Trophoblast cell (in vitro differentiated cells and primary cell): ENCODE measurements at regions not wholly inside any gene's neighbourhood (a gene's known extent, or its start where the extent isn't known, plus 50 kb on each side); places are given as distances from the start of the nearest gene placed in this dataset.
A peak's percentile ranks its signal among the peaks of the same experiment; 100 is the strongest.

ENCODE experiments used
- DNase-seq, 2 donors: peaks; one replicate each; pipeline ENCODE4 v3.0.0-alpha.2; 2016
- H2AFZ ChIP-seq: 2 replicates; pipeline ENCODE4 v1.6.1; 2013; ENCODE audit warnings: low read length, moderate library complexity, mild to moderate bottlenecking; ENCODE audit not compliant: insufficient read depth, poor library complexity
- H2AK5ac ChIP-seq: 2 replicates; pipeline ENCODE4 v1.6.1; 2013; ENCODE audit warnings: mild to moderate bottlenecking, low read length
- H2BK120ac ChIP-seq: 2 replicates; pipeline ENCODE4 v1.6.1; 2013; ENCODE audit warnings: low read length, mild to moderate bottlenecking, moderate library complexity; ENCODE audit not compliant: insufficient read depth, poor library complexity
- H2BK12ac ChIP-seq: 2 replicates; pipeline ENCODE4 v1.6.1; 2013; ENCODE audit warnings: mild to moderate bottlenecking, low read length, moderate library complexity
- H2BK5ac ChIP-seq: 2 replicates; pipeline ENCODE4 v1.6.1; 2013; ENCODE audit warnings: low read length, low read depth, moderate library complexity, mild to moderate bottlenecking; ENCODE audit not compliant: poor library complexity
- H3K14ac ChIP-seq: 2 replicates; pipeline ENCODE4 v1.6.1; 2013; ENCODE audit warnings: mild to moderate bottlenecking, low read length
- H3K18ac ChIP-seq: 2 replicates; pipeline ENCODE4 v1.6.1; 2013; ENCODE audit warnings: mild to moderate bottlenecking, low read length
- H3K23ac ChIP-seq: 2 replicates; pipeline ENCODE4 v1.6.1; 2013; ENCODE audit warnings: low read length
- H3K27ac ChIP-seq: 2 replicates; pipeline ENCODE4 v1.5.1; 2013; ENCODE audit warnings: low read depth, mild to moderate bottlenecking, inconsistent platforms, low read length, moderate library complexity
- H3K27me3 ChIP-seq: 2 replicates; pipeline ENCODE4 v1.6.1; 2013; ENCODE audit warnings: inconsistent platforms, mild to moderate bottlenecking, low read length, moderate library complexity; ENCODE audit not compliant: insufficient read depth
- H3K36me3 ChIP-seq, 2 experiments: 1 replicate in 1 of 2; 2 replicates in 1 of 2; pipeline ENCODE4 v1.6.1; 2013; ENCODE audit warnings: low read length in 2 of 2, mild to moderate bottlenecking in 2 of 2, moderate library complexity in 1 of 2; ENCODE audit not compliant: insufficient read depth in 2 of 2, control insufficient read depth in 1 of 2
- H3K4ac ChIP-seq: 2 replicates; pipeline ENCODE4 v1.6.1; 2013; ENCODE audit warnings: low read depth, mild to moderate bottlenecking, low read length, moderate library complexity
- H3K4me1 ChIP-seq, 2 experiments: 1 replicate in 1 of 2; 2 replicates in 1 of 2; pipeline ENCODE4 v1.6.1; 2013; ENCODE audit warnings: low read length in 2 of 2, mild to moderate bottlenecking in 2 of 2, moderate library complexity in 1 of 2; ENCODE audit not compliant: insufficient read depth in 2 of 2, control insufficient read depth in 1 of 2
- H3K4me2 ChIP-seq: 2 replicates; pipeline ENCODE4 v1.6.1; 2013; ENCODE audit warnings: inconsistent platforms, mild to moderate bottlenecking, low read length, moderate library complexity
- H3K4me3 ChIP-seq: 2 replicates; pipeline ENCODE4 v1.5.1; 2013; ENCODE audit warnings: mild to moderate bottlenecking, low read depth, low read length, inconsistent platforms
- H3K79me1 ChIP-seq: one replicate; pipeline ENCODE4 v1.6.1; 2013; ENCODE audit warnings: low read length
- H3K79me2 ChIP-seq: 2 replicates; pipeline ENCODE4 v1.6.1; 2013; ENCODE audit warnings: low read length, mild to moderate bottlenecking; ENCODE audit not compliant: control insufficient read depth, insufficient read depth, poor library complexity
- H3K9ac ChIP-seq: 2 replicates; pipeline ENCODE4 v1.6.1; 2013; ENCODE audit warnings: mild to moderate bottlenecking, low read length
- H3K9me3 ChIP-seq: 2 replicates; pipeline ENCODE4 v1.6.1; 2013; ENCODE audit warnings: low read depth, mild to moderate bottlenecking, control low read depth, inconsistent platforms, low read length; ENCODE audit not compliant: insufficient read depth
- H4K12ac ChIP-seq: 2 replicates; pipeline ENCODE4 v1.6.1; 2013; ENCODE audit warnings: low read depth, mild to moderate bottlenecking, low read length, moderate library complexity
- H4K8ac ChIP-seq: 2 replicates; pipeline ENCODE4 v1.6.1; 2013; ENCODE audit warnings: low read depth, mild to moderate bottlenecking, low read length, moderate library complexity
- H4K91ac ChIP-seq: one replicate; pipeline ENCODE4 v1.6.1; 2013; ENCODE audit warnings: low read depth, mild to moderate bottlenecking, low read length, moderate library complexity
- WGBS: extraction: QIAGEN DNeasy Blood & Tissue Kit; methylation state at CpG from one replicate; pipeline ENCODE4 v1.1.7; 2013; ENCODE audit warnings: missing lambda C conversion rate; ENCODE audit not compliant: insufficient read length, insufficient coverage; ENCODE audit errors: extremely low coverage; 5-methylcytosine and 5-hydroxymethylcytosine counted together

GRCh38 chr12:46557539-46558373, 185.2 kb upstream of the SLC38A2 start:
- no peaks in the 10 kb centered on the region for H3K36me3 ChIP-seq
- DNase-seq = no peak
- H4K91ac ChIP-seq = no peak overlapping the region
- no peak overlapping the region for H2BK12ac ChIP-seq
- no peak overlapping the region for H2AFZ ChIP-seq
- no peaks in the 10 kb centered on the region for H3K9me3 ChIP-seq
- no peak overlapping the region for H4K8ac ChIP-seq
- no CpG with 5 or more reads among the region's 5 CpGs for WGBS
- H3K4me1 ChIP-seq = peaks cover 0 to 3% of the 10 kb centered on the region in 2 experiments
- H3K4me2 ChIP-seq = no peak overlapping the region
- no peaks in the 10 kb centered on the region for H3K79me2 ChIP-seq
- no peak overlapping the region for H3K23ac ChIP-seq
- H3K27ac ChIP-seq = no peak overlapping the region
- no peaks in the 10 kb centered on the region for H3K79me1 ChIP-seq
- no peak overlapping the region for H2BK5ac ChIP-seq
- no peak overlapping the region for H3K4ac ChIP-seq
- no peak overlapping the region for H3K4me3 ChIP-seq
- H3K9ac ChIP-seq = no peak overlapping the region
- H2AK5ac ChIP-seq = no peak overlapping the region
- no peak overlapping the region for H3K14ac ChIP-seq
- no peaks in the 10 kb centered on the region for H3K27me3 ChIP-seq
- no peak overlapping the region for H4K12ac ChIP-seq
- no peak overlapping the region for H3K18ac ChIP-seq
- no peak overlapping the region for H2BK120ac ChIP-seq

GRCh38 chr12:46556819-46557524, 184.4 kb upstream of the SLC38A2 start:
- H3K9ac ChIP-seq = no peak overlapping the region
- no peak overlapping the region for H4K12ac ChIP-seq
- no peak overlapping the region for H2BK5ac ChIP-seq
- no peak overlapping the region for H3K23ac ChIP-seq
- H3K18ac ChIP-seq = no peak overlapping the region
- H2BK12ac ChIP-seq = no peak overlapping the region
- peaks cover 0 to 3% of the 10 kb centered on the region in 2 experiments for H3K4me1 ChIP-seq
- no peak overlapping the region for H2BK120ac ChIP-seq
- peak; percentile 63 to 78 for DNase-seq
- H3K9me3 ChIP-seq = no peaks in the 10 kb centered on the region
- no peaks in the 10 kb centered on the region for H3K79me2 ChIP-seq
- no peak overlapping the region for H3K27ac ChIP-seq
- H4K8ac ChIP-seq = no peak overlapping the region
- H2AK5ac ChIP-seq = no peak overlapping the region
- H3K27me3 ChIP-seq = no peaks in the 10 kb centered on the region
- WGBS = no CpG with 5 or more reads among the region's 6 CpGs
- H2AFZ ChIP-seq = no peak overlapping the region
- no peak overlapping the region for H4K91ac ChIP-seq
- H3K14ac ChIP-seq = no peak overlapping the region
- no peak overlapping the region for H3K4ac ChIP-seq
- H3K79me1 ChIP-seq = no peaks in the 10 kb centered on the region
- H3K4me2 ChIP-seq = no peak overlapping the region
- H3K4me3 ChIP-seq = no peak overlapping the region
- H3K36me3 ChIP-seq = no peaks in the 10 kb centered on the region

- Histone ChIP-seq H3K27me3 (no peaks in the 10 kb centered on the region), H3K14ac (no peak overlapping the region), H3K9me3 (no peaks in the 10 kb centered on the region), H2AFZ (no peak overlapping the region), H2BK120ac (no peak overlapping the region), H4K91ac (no peak overlapping the region), H3K36me3 (no peaks in the 10 kb centered on the region), H3K23ac (no peak overlapping the region), H2BK5ac (no peak overlapping the region), H3K4me2 (no peak overlapping the region), H4K12ac (no peak overlapping the region), H3K79me2 (no peaks in the 10 kb centered on the region), H3K4ac (no peak overlapping the region), H3K18ac (no peak overlapping the region), H2BK12ac (no peak overlapping the region), H3K27ac (no peak overlapping the region), H3K79me1 (no peaks in the 10 kb centered on the region), H3K9ac (no peak overlapping the region), H3K4me3 (no peak overlapping the region), H2AK5ac (no peak overlapping the region), H4K8ac (no peak overlapping the region), H3K4me1 (peaks cover 0 to 3% of the 10 kb centered on the region in 2 experiments)
- DNase-seq = peak in 1 of 2 donors; percentile 61
- WGBS = no CpG with 5 or more reads among the region's 2 CpGs
Measured at GRCh38 chr12:46556105-46556559, 183.6 kb upstream of the SLC38A2 start.

GRCh38 chr12:46555406-46555852, 182.9 kb upstream of the SLC38A2 start:
- no peak overlapping the region for H3K23ac ChIP-seq
- no peak overlapping the region for H3K4me2 ChIP-seq
- H2BK5ac ChIP-seq = no peak overlapping the region
- H4K91ac ChIP-seq = no peak overlapping the region
- H2AFZ ChIP-seq = no peak overlapping the region
- H2AK5ac ChIP-seq = no peak overlapping the region
- H3K18ac ChIP-seq = no peak overlapping the region
- no peaks in the 10 kb centered on the region for H3K27me3 ChIP-seq
- no peak overlapping the region for H4K12ac ChIP-seq
- H3K79me1 ChIP-seq = no peaks in the 10 kb centered on the region
- DNase-seq = peak in 1 of 2 donors; percentile 5
- H3K9me3 ChIP-seq = no peaks in the 10 kb centered on the region
- peaks cover 0 to 3% of the 10 kb centered on the region in 2 experiments for H3K4me1 ChIP-seq
- no peak overlapping the region for H3K27ac ChIP-seq
- no peaks in the 10 kb centered on the region for H3K36me3 ChIP-seq
- WGBS = no CpG with 5 or more reads among the region's 4 CpGs
- no peak overlapping the region for H2BK12ac ChIP-seq
- H3K9ac ChIP-seq = no peak overlapping the region
- H3K4me3 ChIP-seq = no peak overlapping the region
- no peak overlapping the region for H3K14ac ChIP-seq
- H2BK120ac ChIP-seq = no peak overlapping the region
- no peaks in the 10 kb centered on the region for H3K79me2 ChIP-seq
- H3K4ac ChIP-seq = no peak overlapping the region
- H4K8ac ChIP-seq = no peak overlapping the region
